ENCODE measurements at regions not wholly inside any gene's neighbourhood (a gene's known extent, or its start where the extent isn't known, plus 50 kb on each side); places are given as distances from the start of the nearest gene placed in this dataset.

GRCh38 chr11:82225502-82225901 lies 508.2 kb downstream of the FAM181B start:
- Histone ChIP-seq H3K4me3 (ENCODE audit: extremely low read depth in 1 of 4, insufficient read depth in 2 of 4, low read depth in 3 of 4, low read length in 4 of 4) (no peak overlapping the region), H2BK12ac (ENCODE audit: low read depth, low read length) (no peak overlapping the region), H2BK120ac (replicated peaks; ENCODE audit: low read depth, low read length) (no peak overlapping the region), H3K4me2 (ENCODE audit: insufficient read depth in 1 of 2, low read depth in 2 of 2, low read length in 2 of 2) (no peak overlapping the region), H2BK15ac (ENCODE audit: low read length) (no peak overlapping the region), H3K9ac (replicated peaks in 1 of 4; ENCODE audit: extremely low read depth in 1 of 4, low read depth in 3 of 4, low read length in 3 of 4) (no peak overlapping the region), H3K18ac (ENCODE audit: extremely low read depth, low read length) (no peak overlapping the region), H3K23ac (ENCODE audit: insufficient read length) (no peak overlapping the region), H3K79me2 (ENCODE audit: control insufficient read depth in 1 of 2, insufficient read depth in 2 of 2, low read length in 2 of 2) (no peaks in the 10 kb centered on the region), H3K27ac (ENCODE audit: low read depth, low read length) (no peak overlapping the region), H3K36me3 (ENCODE audit: control insufficient read depth in 2 of 4, insufficient read depth in 4 of 4, low read length in 3 of 4) (no peaks in the 10 kb centered on the region), H2BK20ac (ENCODE audit: low read length) (no peak overlapping the region), H3K23me2 (ENCODE audit: low read depth, low read length) (no peaks in the 10 kb centered on the region; the same call in 1 of the 2 replicates), H2AK5ac (ENCODE audit: low read depth, low read length) (no peak overlapping the region), H3K4ac (replicated peaks; ENCODE audit: insufficient read length, low read depth, low read length) (no peak overlapping the region), H4K20me1 (replicated peaks in 1 of 2; ENCODE audit: control insufficient read depth in 1 of 2, insufficient read depth in 2 of 2, low read length in 2 of 2) (no peaks in the 10 kb centered on the region), H4K91ac (replicated peaks; ENCODE audit: insufficient read length, low read length) (no peak overlapping the region), H3K27me3 (replicated peaks in 1 of 4; ENCODE audit: control insufficient read depth in 3 of 4, extremely low read depth in 1 of 4, insufficient read depth in 3 of 4, low read length in 3 of 4) (no peaks in the 10 kb centered on the region), H2BK5ac (ENCODE audit: low read depth, low read length) (no peak overlapping the region), H3K4me1 (replicated peaks in 1 of 4; ENCODE audit: control insufficient read depth in 3 of 4, insufficient read depth in 4 of 4, low read length in 3 of 4) (no peaks in the 10 kb centered on the region), H3K9me3 (ENCODE audit: insufficient read depth in 2 of 2, low read depth in 1 of 2, low read length in 1 of 2) (no peaks in the 10 kb centered on the region), H4K5ac (ENCODE audit: insufficient read length, low read depth, low read length) (no peak overlapping the region), H4K8ac (ENCODE audit: extremely low read depth, insufficient read depth, low read length) (no peak overlapping the region), H2AFZ (ENCODE audit: low read length) (no peak overlapping the region), H3K14ac (ENCODE audit: insufficient read length) (no peak overlapping the region), H3K79me1 (ENCODE audit: low read depth, low read length) (no peaks in the 10 kb centered on the region), H3K56ac (replicated peaks; ENCODE audit: insufficient read length, low read depth, low read length) (no peak overlapping the region)
- ChIA-PET CTCF (ENCODE audit: partially characterized antibody) (interaction anchor here (0.9 to 5.2 kb wide), 11 partner anchors 9 to 581 kb away, joined by 3 to 25 read pairs (median 5); no protein-coding TSS in a partner anchor), POLR2A (ENCODE audit: partially characterized antibody) (no interaction called here)
- WGBS, 2 experiments (ENCODE audit: extremely low coverage in 1 of 2, insufficient coverage in 1 of 2, insufficient read length in 1 of 2, insufficient replicate concordance in 2 of 2, low coverage in 1 of 2, low lambda C conversion rate in 2 of 2, missing lambda C conversion rate in 1 of 2) = 83% methylated on average over 2 of the region's 2 CpGs; no CpG with 5 or more reads in 1 of the 2 experiments
- FAIRE-seq (no peak), DNase-seq (ENCODE audit: low read depth in 1 of 2, low spot score in 2 of 2) (no peak)
- TF ChIP-seq RNF2 (IDR thresholded peaks at IDR 0.05; ENCODE audit: borderline replicate concordance, low read depth, low read length, missing control alignments, poor library complexity, severe bottlenecking) = no peak

Measured in H1 (cell line).